Breast epithelium (tissue), 3 donors: ENCODE measurements at regions not wholly inside any gene's neighbourhood (a gene's known extent, or its start where the extent isn't known, plus 50 kb on each side); places are given as distances from the start of the nearest gene placed in this dataset.
"Not testable (repeated sequence)": the region's sequence is repeated elsewhere in the genome, so short reads cannot be mapped to it uniquely, and the experiment has no call there.

ENCODE experiments used
- POLR2A ChIP-seq: fragments of 450-650 bp; IDR thresholded peaks from one replicate; pipeline ENCODE4 v1.6.1; 2016; ENCODE audit warnings: antibody characterized with exemption, mild to moderate bottlenecking, moderate library complexity
- TF ChIP-seq, protein P1 (sequence below), 3 donors: fragments of 450-650 bp; IDR thresholded peaks; one replicate each; pipeline ENCODE4 v1.5.1; 2016 to 2017; ENCODE audit warnings: antibody characterized with exemption in 3 of 3, mild to moderate bottlenecking in 3 of 3, moderate library complexity in 3 of 3

- TF ChIP-seq, protein P1, sequence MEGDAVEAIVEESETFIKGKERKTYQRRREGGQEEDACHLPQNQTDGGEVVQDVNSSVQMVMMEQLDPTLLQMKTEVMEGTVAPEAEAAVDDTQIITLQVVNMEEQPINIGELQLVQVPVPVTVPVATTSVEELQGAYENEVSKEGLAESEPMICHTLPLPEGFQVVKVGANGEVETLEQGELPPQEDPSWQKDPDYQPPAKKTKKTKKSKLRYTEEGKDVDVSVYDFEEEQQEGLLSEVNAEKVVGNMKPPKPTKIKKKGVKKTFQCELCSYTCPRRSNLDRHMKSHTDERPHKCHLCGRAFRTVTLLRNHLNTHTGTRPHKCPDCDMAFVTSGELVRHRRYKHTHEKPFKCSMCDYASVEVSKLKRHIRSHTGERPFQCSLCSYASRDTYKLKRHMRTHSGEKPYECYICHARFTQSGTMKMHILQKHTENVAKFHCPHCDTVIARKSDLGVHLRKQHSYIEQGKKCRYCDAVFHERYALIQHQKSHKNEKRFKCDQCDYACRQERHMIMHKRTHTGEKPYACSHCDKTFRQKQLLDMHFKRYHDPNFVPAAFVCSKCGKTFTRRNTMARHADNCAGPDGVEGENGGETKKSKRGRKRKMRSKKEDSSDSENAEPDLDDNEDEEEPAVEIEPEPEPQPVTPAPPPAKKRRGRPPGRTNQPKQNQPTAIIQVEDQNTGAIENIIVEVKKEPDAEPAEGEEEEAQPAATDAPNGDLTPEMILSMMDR (IDR thresholded peaks at IDR 0.05): not testable (repeated sequence)
- TF ChIP-seq POLR2A: not testable (repeated sequence)
These were observed 186.9 kb downstream of the IGLL1 start for GRCh38 chr22:23393199-23393598.
